Stimulated activated CD4-positive, alpha-beta T cell treated with anti-CD3 and anti-CD28 coated beads, Interleukin-1b, Interleukin-23, amount 100 ng/mL, for 1 hour (primary cell): ENCODE measurements at regions not wholly inside any gene's neighbourhood (a gene's known extent, or its start where the extent isn't known, plus 50 kb on each side); places are given as distances from the start of the nearest gene placed in this dataset.

Experiments
- DNase-seq, 2 donors: peaks; one replicate each; pipeline ENCODE4 v3.0.0-alpha.2; 2020; ENCODE audit warnings: low read depth in 2 of 2

DNA sequence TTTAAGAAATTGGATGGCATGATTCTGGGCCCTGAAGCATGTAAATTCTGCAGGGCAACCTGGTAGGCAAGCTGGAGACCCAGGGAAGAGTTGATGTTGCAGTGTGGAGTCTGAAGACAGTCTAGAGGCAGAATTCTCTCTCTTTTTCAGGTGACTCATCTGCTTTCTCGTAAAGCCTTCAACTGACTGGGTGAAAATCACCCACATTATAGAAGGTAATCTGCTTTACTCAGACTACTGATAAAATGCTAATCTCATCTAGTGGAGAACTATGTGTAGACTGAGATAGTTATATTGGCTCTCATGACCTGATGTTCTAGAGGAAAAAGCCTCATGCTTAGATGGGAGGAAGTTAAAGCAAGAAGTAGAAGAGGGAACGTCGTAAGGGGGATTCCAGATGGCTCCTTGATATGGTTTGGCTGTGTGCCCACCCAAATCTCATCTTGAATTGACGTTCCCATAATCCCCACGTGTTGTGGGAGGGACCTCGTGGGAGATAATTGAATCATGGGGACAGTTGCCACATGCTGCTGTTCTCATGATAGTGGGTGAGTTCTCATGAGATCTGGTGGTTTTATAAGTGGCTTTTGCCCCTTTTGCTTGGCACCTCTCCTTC, 723.8 kb downstream of the BCL11B start:
- no peak for DNase-seq

DNA sequence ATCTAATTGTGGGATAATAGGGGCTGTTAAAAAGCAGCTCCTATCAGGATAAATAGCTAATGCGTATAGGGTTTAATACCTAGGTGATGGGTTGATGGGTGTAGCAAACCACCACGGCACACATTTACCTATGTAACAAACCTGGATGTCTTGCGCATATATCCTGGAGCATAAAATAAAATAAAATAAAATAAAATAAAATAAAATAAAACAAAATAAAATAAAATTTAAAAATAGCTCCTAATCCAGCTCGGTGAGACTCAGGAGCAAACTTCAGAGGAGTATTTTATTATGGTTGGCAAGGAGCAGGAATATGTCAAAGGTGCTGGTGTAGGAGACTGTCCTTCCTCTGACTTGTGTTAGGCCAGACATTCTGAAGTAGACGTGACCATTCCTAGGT, 721.0 kb downstream of the BCL11B start:
- no peak for DNase-seq

DNA sequence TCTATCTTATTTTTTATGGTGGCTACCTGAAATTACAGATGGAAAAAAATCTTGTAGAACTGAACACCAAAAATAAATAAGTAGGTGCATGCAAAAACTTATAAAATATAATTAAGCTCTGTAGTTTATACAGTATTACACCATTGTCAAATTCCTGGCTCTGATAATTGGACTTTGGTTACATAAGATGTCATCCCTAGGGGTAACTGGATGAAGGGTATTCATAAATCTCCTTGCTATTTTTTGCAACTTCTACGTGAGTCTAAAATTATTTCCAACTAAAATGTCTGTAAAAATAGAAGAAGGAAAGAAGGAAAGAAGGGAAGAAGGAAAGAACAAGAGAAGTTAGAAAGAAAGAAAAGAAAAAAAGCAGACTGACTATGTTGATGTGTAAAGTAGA, 716.6 kb downstream of the BCL11B start:
- no peak for DNase-seq

GRCh38 chr14:98564006-98564405, 708.0 kb downstream of the BCL11B start:
- DNase-seq = no peak

DNA sequence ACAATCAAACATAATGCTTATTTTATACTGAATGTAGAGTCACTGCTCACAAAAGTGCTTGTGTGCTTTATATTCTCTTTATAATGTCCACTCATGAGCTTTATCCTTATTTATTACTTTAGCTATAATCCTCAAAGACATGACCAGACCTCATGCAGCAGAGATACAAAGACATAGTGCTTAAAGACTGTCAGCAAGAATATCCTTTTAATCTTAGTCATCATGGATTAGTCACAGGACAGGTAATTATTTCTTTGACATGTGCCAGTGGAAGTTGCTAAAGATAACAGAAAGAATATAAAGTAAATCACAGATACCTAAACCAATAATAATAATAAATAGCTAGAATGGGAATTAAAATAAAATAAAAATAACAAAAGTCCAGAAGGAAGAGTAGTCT, 707.5 kb downstream of the BCL11B start:
- DNase-seq = no peak

- no peak for DNase-seq
These were observed 700.9 kb downstream of the BCL11B start for GRCh38 chr14:98571104-98571503.

DNA sequence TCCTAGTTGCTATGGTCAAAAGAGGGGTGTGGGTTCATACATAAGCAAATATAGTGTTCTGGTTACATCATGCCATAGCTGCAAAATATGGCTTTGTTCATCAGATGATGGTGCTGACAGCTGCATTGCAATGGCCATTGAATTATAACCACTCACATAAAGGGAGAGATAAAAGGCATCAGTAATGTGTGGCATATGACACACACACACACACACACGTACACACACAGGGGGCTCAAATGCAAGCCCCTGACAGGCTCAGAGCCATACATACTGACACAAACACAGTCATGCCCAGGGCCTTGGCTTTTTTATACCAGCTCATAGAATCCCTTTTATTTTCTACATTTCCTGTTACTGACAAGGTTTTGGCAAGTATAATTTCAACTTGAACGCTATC, 698.9 kb downstream of the BCL11B start:
- no peak for DNase-seq

- DNase-seq = no peak
These were observed 695.5 kb downstream of the BCL11B start for GRCh38 chr14:98576463-98576862.

DNA sequence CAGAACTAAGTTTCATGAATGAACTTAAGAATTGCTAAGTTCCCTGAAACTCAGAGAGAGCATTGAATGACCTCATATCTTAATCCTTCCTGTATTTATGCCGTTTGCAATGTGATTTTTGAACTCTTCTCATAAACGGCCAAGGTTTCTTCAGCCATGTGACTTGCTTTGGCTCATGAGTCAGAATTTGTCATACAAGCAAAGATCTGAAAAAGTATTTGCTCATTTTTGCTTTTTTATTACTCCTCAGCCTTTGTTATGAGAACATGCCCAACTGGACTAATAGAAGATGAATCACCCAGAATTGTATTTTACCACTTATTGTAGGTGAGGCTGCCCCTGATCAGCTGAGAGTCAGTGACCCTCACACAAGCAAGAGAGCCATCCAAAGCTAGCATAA, 693.8 kb downstream of the BCL11B start:
- DNase-seq = no peak

DNA sequence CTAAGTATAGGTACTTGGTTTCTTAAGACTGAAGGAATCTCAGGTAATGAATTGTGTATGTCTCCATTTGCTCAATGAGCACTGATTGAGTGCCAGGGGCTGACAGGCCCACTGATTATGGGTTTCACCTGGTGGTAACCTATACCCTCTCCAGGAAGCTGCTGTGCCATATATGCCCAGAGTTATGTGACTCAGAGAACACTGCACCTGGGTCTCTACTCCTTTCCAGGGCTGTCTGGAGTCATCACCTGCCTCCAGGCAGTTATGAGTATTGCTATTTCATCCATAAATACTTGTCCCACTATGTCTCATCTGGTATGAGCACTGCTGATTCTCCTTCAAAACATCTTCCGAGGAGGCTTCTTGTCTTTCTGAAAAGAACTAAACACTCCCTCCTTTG, 692.9 kb downstream of the BCL11B start:
- DNase-seq = no peak

- DNase-seq = no peak
These were observed 691.8 kb downstream of the BCL11B start for GRCh38 chr14:98580131-98580678.

GRCh38 chr14:98582276-98582675, 689.7 kb downstream of the BCL11B start:
- no peak for DNase-seq

GRCh38 chr14:98591161-98591560, 680.8 kb downstream of the BCL11B start:
- DNase-seq = no peak

- DNase-seq = no peak
These were observed 679.3 kb downstream of the BCL11B start for GRCh38 chr14:98592611-98593170.

DNA sequence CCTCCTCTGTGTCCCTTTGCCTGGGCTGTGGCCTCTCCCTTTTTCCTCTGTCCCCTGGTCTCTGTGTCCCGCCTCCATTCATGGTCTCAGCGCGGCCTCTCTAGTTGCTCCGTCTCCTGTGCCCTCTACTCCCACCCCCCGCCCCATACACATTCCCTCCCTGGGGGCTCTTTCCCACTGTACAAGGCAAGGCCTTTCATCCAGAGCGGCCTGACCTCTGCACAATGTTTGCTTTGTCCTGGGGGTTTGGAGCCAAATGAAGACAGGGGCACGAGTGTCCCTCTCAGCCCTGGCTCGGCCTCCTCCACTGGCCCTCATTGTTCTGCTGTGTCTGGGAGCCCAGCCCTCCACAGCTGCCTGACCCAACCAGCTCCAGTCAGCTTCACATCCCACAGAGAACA, 678.6 kb downstream of the BCL11B start:
- no peak for DNase-seq

DNA sequence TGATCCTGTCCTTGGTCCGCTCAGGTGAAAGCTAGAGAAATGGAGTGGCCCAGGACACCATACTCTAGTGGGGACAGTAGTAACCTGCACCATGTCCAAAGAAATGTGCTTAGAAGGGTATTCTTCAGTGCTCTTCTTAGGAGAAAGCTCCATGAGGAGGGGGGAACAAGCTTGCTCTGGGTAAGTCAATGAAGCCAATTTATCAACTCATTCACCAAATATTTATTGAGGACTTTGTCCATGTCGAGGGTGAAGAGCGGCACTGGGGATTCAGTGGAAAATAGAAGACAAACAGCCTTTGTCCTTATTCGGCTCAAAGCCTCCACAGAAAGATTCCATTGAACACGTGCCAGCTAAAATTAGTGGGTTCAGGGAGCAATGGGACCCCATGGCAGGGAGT, 677.8 kb downstream of the BCL11B start:
- no peak for DNase-seq

GRCh38 chr14:98598576-98598975, 673.4 kb downstream of the BCL11B start:
- DNase-seq = no peak

DNA sequence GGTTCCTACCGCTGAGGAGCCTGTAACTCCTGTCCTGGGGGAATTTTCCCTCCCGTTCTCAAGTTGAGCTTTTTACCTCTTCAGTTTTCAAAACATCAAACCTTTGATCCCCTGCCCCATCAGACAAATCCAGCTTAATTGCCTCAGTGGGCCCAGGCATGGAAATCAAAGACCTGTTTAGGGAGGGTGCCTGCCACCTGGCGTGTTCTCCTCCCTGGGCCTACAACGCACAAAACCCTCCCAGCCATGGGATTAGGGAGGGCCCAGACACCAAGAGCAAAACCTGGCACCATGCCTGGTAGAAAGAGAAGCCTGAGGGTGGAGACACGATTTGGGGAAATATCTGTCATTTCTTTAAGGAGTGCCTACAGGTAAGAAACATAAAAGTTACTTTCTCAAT, 672.9 kb downstream of the BCL11B start:
- DNase-seq = no peak

GRCh38 chr14:98602983-98603382, 669.0 kb downstream of the BCL11B start:
- no peak for DNase-seq

DNA sequence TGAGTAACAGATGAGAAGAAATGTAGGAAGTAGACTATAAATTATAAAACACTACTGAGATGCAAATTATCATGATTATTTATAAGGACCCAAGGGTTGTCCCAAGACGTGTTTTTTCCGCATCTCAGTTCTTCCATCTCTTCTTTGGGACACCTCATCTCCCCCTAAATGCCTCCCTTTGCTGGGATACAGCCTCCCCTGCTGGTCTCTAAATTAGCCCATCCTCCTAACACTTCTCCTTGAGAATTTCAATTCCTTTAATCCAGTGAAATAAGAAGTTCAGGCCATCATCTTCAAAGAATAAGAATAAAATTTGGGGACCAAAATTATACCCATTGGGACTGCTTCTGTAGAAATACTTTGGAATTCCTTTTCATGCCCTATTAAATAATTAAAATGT, 667.0 kb downstream of the BCL11B start:
- no peak for DNase-seq

GRCh38 chr14:98606041-98606640, 665.9 kb downstream of the BCL11B start:
- DNase-seq = no peak

DNA sequence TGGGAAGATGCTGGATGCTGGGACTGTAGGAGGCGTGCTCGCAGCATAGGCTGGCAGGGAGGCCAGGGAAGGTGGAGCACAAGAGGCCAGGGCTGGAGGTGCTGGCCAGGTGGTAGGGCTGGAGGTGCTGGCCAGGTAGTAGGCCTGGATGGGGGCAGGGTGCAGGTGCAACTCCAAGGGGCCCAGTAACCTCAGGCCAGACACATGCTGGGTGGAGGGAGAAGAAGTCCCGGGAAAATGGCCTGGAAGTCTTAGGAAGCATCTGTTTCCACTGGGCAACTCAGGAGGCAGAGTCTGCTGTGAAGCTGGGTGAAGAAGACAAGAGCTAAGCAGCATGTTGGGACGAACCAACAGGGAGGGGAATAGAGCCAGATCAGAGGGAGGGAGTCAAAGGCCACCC, 665.2 kb downstream of the BCL11B start:
- no peak for DNase-seq

GRCh38 chr14:98607341-98607910, 664.6 kb downstream of the BCL11B start:
- no peak for DNase-seq
